ENCODE measurements at regions not wholly inside any gene's neighbourhood (a gene's known extent, or its start where the extent isn't known, plus 50 kb on each side); places are given as distances from the start of the nearest gene placed in this dataset.

DNA sequence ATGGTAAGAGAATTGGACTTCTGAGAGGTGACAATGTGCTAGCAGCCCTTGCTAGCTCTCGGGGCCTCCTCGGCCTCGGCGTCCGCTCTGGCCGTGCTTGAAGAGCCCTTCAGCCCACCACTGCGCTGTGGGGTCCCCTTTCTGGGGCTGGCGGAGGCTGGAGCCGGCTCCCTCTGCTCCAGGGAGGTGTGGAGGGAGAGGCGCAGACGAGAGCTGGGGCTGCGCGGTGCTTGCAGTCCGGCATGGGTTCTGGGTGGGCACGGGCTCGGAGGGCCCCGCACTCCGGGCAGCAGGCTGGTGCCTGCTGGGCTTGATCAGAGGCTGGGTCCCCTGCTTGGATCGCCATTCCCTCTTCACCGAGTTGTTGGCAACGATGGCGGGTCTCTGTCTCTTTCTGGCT lies 226.4 kb upstream of the AMIGO2 start:
- DNase-seq: no peak

DNA sequence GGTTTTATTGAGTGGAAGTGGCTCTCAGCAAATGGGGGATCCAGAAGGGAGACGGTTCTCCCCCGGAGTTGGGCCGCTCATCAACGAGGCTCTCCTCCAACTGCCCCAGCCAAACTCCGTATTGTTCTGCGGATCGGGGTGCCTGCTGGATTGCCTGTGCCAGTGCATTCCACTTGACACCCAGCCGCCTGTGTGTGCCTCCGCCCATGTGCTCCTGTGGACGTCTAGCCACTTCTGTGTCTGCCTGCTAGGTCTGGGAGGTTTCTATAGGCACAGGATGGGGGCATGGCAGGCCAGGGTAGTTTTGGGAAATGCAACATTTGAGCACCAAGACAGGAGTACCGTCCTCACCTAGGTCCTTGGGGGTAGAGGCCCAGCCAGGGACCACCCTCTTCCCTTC lies 225.7 kb upstream of the AMIGO2 start:
- no peak for DNase-seq

DNA sequence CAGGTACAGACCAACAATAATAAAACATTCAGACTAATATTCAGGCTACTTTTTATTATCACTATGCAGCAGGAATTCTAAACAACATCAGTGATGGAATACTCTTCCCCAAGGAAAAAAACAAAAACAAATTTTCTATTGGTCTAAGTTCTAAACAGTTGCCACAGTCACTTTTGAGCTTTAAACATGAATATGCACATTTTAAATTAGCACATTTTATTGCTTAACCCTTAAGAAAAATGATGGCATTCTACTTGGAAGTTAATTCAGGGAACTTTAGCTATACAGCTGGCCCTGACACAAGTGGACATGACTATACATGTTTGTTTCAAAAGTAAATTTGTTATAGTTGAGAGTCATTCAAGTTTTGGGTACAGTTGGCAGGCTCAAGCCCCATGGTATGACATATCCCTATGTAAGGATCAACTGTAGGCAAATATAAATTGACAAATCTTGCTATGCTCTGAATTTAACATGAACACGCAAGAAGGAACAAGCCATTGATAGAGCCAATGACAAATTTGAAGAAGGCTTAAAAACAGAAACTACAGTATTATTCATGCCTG lies 224.3 kb upstream of the AMIGO2 start:
- no peak for DNase-seq

DNA sequence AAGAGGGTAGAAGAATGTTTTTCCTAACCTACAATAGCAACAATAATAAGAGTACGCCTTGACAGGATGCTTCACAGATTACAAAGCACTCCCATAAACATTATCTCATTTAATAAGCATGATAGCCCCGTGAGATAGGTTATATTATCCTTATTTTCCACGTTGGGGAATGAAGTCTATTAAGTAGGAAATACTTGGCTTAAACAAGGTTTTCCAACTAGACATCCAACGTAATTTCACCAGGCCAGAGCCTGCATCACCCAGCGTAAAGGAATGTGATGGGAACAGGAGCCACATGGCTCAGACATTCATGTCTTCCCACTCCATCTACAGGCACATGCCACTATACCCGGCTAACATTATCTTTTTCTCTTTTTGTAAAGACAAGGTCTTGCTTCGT lies 223.4 kb upstream of the AMIGO2 start:
- peak; percentile 12 for DNase-seq

GRCh38 chr12:47302111-47302671 lies 222.4 kb upstream of the AMIGO2 start:
- DNase-seq: no peak

GRCh38 chr12:47299586-47299985 lies 219.8 kb upstream of the AMIGO2 start:
- no peak for DNase-seq

- DNase-seq: no peak
These were observed 218.2 kb upstream of the AMIGO2 start for GRCh38 chr12:47297993-47298392.

DNA sequence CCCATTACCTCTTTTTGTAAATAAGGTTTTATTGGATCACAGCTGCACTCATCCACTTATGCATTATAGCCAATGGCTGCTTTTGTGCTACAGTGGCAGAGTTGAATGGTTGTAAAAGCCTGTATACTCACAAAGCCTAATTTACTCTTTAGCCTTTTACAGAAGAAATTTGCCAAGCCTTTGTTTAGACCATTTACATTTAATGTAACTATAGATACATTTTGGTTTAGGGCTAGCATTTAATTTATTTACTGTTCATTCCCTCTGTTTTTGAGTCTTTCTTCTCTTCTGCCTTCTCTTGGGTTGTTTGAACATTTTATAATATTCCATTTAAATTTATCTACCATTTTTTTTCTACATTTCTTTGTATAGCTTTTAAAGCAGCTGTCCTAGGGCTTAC lies 217.1 kb upstream of the AMIGO2 start:
- no peak for DNase-seq

GRCh38 chr12:47293406-47293805 lies 213.6 kb upstream of the AMIGO2 start:
- no peak for DNase-seq

DNA sequence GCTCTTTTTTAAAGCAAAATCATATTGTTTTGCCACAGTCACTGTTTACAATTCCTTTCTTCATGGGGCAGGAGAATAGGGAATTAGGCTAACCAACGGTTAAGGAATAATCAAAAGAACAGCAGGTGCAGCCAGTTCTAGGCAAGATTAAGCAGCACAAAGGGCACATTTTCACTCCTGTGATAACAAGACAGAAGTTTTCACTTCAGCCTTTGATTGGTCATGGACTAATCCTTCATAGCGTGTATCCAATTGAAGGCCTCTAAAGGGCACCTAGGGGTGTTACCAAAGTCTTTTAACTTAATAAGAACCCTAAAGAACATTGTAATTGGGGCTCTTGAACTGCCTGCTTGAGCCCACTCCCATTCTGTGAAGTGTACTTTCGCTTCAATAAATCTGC lies 206.9 kb upstream of the AMIGO2 start:
- no peak for DNase-seq

All from fibroblast of upper back skin (primary cell).